ENCODE measurements at regions not wholly inside any gene's neighbourhood (a gene's known extent, or its start where the extent isn't known, plus 50 kb on each side); places are given as distances from the start of the nearest gene placed in this dataset.

DNA sequence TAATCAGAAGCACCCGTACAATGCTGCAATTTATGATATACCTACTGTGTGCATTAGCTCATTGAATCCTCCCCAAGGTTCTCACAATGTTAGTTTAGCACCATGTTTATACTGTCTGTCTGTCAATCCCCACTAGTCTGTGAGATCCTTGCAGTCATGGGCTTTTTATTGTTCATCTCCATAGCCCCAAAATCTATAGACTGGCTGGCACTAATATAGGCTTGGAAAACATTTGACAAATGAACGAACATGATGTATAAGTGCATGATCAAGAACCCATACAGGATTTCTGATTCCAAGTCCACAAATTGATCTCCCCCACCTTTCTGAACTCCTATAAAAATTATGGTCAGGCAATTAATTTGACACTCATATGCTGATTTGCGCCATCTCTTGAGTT lies 290.0 kb downstream of the OMA1 start:
- TF ChIP-seq, protein P1, sequence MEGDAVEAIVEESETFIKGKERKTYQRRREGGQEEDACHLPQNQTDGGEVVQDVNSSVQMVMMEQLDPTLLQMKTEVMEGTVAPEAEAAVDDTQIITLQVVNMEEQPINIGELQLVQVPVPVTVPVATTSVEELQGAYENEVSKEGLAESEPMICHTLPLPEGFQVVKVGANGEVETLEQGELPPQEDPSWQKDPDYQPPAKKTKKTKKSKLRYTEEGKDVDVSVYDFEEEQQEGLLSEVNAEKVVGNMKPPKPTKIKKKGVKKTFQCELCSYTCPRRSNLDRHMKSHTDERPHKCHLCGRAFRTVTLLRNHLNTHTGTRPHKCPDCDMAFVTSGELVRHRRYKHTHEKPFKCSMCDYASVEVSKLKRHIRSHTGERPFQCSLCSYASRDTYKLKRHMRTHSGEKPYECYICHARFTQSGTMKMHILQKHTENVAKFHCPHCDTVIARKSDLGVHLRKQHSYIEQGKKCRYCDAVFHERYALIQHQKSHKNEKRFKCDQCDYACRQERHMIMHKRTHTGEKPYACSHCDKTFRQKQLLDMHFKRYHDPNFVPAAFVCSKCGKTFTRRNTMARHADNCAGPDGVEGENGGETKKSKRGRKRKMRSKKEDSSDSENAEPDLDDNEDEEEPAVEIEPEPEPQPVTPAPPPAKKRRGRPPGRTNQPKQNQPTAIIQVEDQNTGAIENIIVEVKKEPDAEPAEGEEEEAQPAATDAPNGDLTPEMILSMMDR (IDR thresholded peaks at IDR 0.05; ENCODE audit: insufficient read depth, low read length, poor library complexity, severe bottlenecking), result no peak
- TF ChIP-seq EZH2phosphoT487 (conservative IDR thresholded peaks at IDR 0.05; ENCODE audit: low read length), result no peak
